Bronchial epithelial cell (primary cell): ENCODE measurements at regions not wholly inside any gene's neighbourhood (a gene's known extent, or its start where the extent isn't known, plus 50 kb on each side); places are given as distances from the start of the nearest gene placed in this dataset.

Source experiments
- DNase-seq: peaks from one replicate; pipeline ENCODE4 v3.0.0-alpha.2; 2010; ENCODE audit warnings: low read depth
- FAIRE-seq: peaks from 2 replicates; lab custom pipeline; 2011; peaks lifted over from hg19 to GRCh38; lab: Jason Lieb, UNC
- H3K27me3 ChIP-seq: 2 replicates; pipeline ENCODE4 v1.5.1; 2011; ENCODE audit warnings: low read length; ENCODE audit not compliant: control insufficient read depth, insufficient read depth
- H3K36me3 ChIP-seq: 2 replicates; pipeline ENCODE4 v1.5.1; 2011; ENCODE audit warnings: low read length; ENCODE audit not compliant: control insufficient read depth, insufficient read depth
- H3K4me3 ChIP-seq: 2 replicates; pipeline ENCODE4 v1.5.1; 2011; ENCODE audit warnings: mild to moderate bottlenecking, low read depth, low read length, control low read depth
- TF ChIP-seq, protein P1 (sequence below): IDR thresholded peaks from 2 replicates; pipeline ENCODE4 v1.5.1; 2011; ENCODE audit warnings: mild to moderate bottlenecking, moderate library complexity, low read length, control low read depth, inconsistent platforms; ENCODE audit not compliant: insufficient read depth, severe bottlenecking

DNA sequence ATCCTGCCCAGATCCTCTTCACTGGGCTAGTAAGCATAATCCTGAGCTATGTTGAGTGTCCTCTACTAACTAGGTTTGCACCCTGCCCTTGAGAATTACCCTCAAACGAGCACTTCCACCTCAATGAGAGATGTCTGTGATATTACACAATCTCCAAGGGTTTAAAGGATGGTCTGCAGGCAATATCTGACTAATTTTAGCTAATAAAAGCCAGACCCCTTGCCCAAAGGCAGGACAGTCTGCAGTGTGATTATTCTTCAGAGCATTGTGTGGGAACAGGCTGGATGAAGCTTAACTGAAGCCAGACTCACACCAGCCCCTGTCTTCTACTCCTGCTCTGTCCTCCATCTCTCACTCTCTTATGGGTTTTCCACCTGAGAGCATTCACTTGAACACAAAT lies 544.9 kb upstream of the DDX18 start:
- DNase-seq (no peak), FAIRE-seq (no peak)
- H3K36me3 ChIP-seq, result no peaks in the 10 kb centered on the region
- TF ChIP-seq, protein P1, sequence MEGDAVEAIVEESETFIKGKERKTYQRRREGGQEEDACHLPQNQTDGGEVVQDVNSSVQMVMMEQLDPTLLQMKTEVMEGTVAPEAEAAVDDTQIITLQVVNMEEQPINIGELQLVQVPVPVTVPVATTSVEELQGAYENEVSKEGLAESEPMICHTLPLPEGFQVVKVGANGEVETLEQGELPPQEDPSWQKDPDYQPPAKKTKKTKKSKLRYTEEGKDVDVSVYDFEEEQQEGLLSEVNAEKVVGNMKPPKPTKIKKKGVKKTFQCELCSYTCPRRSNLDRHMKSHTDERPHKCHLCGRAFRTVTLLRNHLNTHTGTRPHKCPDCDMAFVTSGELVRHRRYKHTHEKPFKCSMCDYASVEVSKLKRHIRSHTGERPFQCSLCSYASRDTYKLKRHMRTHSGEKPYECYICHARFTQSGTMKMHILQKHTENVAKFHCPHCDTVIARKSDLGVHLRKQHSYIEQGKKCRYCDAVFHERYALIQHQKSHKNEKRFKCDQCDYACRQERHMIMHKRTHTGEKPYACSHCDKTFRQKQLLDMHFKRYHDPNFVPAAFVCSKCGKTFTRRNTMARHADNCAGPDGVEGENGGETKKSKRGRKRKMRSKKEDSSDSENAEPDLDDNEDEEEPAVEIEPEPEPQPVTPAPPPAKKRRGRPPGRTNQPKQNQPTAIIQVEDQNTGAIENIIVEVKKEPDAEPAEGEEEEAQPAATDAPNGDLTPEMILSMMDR, result no peak
- no peak overlapping the region for H3K4me3 ChIP-seq
- H3K27me3 ChIP-seq, result no peaks in the 10 kb centered on the region

GRCh38 chr2:117271631-117272030 lies 542.9 kb upstream of the DDX18 start:
- Histone ChIP-seq H3K27me3 (no peaks in the 10 kb centered on the region), H3K4me3 (no peak overlapping the region), H3K36me3 (no peaks in the 10 kb centered on the region)
- DNase-seq (no peak), FAIRE-seq (no peak)
- TF ChIP-seq, protein P1, result no peak

DNA sequence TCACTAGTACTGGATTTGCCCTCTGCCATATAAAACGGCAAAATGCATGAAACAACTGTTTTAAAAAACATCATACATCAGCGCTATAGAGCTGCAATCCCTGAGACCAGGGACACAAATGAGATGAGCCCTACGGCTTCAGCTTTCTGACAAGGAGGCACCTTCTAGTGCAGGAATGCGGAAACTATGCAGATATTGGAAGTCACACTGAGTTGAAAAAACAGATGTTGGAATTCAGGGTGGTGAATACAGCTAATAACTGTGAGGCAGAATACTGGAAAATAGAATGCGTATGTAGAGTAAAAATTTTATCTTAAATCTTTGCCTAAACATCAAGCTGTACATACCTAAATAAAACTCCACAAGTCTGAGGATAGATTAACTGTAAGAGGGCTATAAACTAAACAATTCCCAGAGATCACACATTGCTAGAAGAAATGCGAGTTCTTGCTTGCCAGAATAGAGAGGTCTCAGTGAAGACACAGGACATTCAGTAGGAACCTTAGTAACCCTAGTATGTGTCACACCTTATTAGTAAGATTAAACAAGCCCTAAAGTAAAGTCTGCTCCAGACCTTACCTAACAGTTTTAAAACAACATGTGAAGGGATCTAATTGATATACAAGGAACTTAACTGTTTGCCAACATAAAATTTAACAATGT lies 541.4 kb upstream of the DDX18 start:
- DNase-seq (peak; percentile 7), FAIRE-seq (no peak)
- Histone ChIP-seq H3K36me3 (no peaks in the 10 kb centered on the region), H3K4me3 (no peak overlapping the region), H3K27me3 (no peaks in the 10 kb centered on the region)
- TF ChIP-seq, protein P1, result no peak

DNA sequence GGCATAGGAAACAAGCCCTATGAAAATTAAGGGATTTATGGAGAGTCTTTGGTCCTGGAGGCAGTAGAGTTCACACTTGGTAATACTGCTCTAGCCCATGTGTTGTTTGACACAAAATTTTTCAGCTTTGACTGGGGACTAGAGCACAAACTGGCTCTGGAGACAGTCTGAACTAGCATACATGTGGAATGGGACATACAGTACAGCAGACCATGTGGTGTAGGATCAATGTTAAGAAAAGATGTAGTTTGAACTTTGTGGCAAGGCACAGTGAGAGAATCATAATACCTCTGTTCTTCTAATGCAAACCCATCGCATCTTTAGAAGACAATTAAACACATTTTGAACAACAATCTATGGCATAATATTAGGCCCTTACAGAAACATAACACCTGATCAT lies 521.5 kb upstream of the DDX18 start:
- H3K4me3 ChIP-seq, result no peak overlapping the region
- H3K27me3 ChIP-seq, result no peaks in the 10 kb centered on the region
- DNase-seq, result no peak
- H3K36me3 ChIP-seq, result no peaks in the 10 kb centered on the region
- TF ChIP-seq, protein P1, result no peak
- no peak for FAIRE-seq

DNA sequence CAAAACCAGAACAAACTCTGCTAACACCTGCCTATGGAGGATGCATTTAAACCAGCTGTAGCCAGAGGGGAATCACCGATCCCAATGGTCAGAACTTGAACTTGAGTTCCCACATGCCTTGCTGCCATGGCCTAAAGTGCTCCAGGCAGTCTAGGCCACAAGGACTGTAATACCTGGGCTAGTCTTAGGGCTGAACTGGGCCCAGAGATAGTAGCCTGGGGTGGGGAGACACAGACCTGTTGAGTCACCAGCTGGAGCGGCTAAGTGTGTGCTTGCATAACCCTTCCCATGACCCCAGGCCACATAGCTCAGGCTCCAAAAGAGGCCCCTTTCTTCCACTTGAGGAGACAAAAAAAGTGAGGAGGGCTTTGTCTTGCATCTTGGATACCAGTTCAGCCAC lies 515.0 kb upstream of the DDX18 start:
- no peak overlapping the region for H3K4me3 ChIP-seq
- H3K36me3 ChIP-seq, result no peaks in the 10 kb centered on the region
- DNase-seq (no peak), FAIRE-seq (no peak)
- no peaks in the 10 kb centered on the region for H3K27me3 ChIP-seq
- TF ChIP-seq, protein P1, result no peak
